ENCODE measurements at regions not wholly inside any gene's neighbourhood (a gene's known extent, or its start where the extent isn't known, plus 50 kb on each side); places are given as distances from the start of the nearest gene placed in this dataset.

- H3K9ac ChIP-seq (ENCODE audit: extremely low read depth, insufficient read length, low read length) = no peak overlapping the region
- no peak overlapping the region for H3K4ac ChIP-seq (ENCODE audit: low read depth, low read length)
- no peak overlapping the region for H2BK12ac ChIP-seq (ENCODE audit: insufficient read length, low read depth, low read length)
- H4K5ac ChIP-seq (ENCODE audit: insufficient read length, low read depth, low read length) = no peak overlapping the region
- no peaks in the 10 kb centered on the region for H3K23me2 ChIP-seq (ENCODE audit: insufficient read length, low read depth, low read length, poor library complexity, severe bottlenecking)
- H2BK20ac ChIP-seq (ENCODE audit: low read depth, low read length, poor library complexity, severe bottlenecking) = no peak overlapping the region
- no peak for TF ChIP-seq CTCF (conservative IDR thresholded peaks at IDR 0.05)
- Mint-ChIP-seq H3K27me3 (ENCODE audit: low read depth) (no peaks in the 10 kb centered on the region; the same call in 1 of the 2 replicates), H3K4me3 (no peak overlapping the region), H3K36me3 (ENCODE audit: insufficient read depth in 1 of 3, low read depth in 3 of 3) (no peaks in the 10 kb centered on the region), H3K9me3 (no peaks in the 10 kb centered on the region), H3K4me1 (no peaks in the 10 kb centered on the region), H3K27ac (no peak overlapping the region)
- no peak overlapping the region for H3K27ac ChIP-seq (ENCODE audit: insufficient read length, low read depth, low read length)
- no peaks in the 10 kb centered on the region for H3K79me1 ChIP-seq (ENCODE audit: insufficient read depth, low read depth, low read length, poor library complexity, severe bottlenecking)
- H3T11ph ChIP-seq (ENCODE audit: low read length) = no peak overlapping the region
- H3K56ac ChIP-seq (ENCODE audit: insufficient read length, low read depth, low read length) = no peak overlapping the region
- no peak overlapping the region for H2AFZ ChIP-seq (ENCODE audit: low read length)
- no peak overlapping the region for H4K91ac ChIP-seq (ENCODE audit: insufficient read length, low read depth, low read length)
- no peaks in the 10 kb centered on the region for H3K27me3 ChIP-seq (ENCODE audit: insufficient read depth, low read length)
- no peak overlapping the region for H3K4me2 ChIP-seq (ENCODE audit: insufficient read depth, insufficient read length, low read length)
- no peak overlapping the region for H3K14ac ChIP-seq (ENCODE audit: insufficient read depth, low read length)
- DNase-seq = no peak
- H2BK5ac ChIP-seq (ENCODE audit: insufficient read length, low read length) = no peak overlapping the region
- H2AK5ac ChIP-seq (ENCODE audit: insufficient read length, low read length) = no peak overlapping the region
- no peaks in the 10 kb centered on the region for H3K4me1 ChIP-seq (ENCODE audit: insufficient read depth, low read length)
- no peak overlapping the region for H3K23ac ChIP-seq (ENCODE audit: insufficient read length, low read depth, low read length)
- WGBS (ENCODE audit: extremely low coverage, insufficient read length, low lambda C conversion rate) = no CpG with 5 or more reads among the region's 3 CpGs
- H3K79me2 ChIP-seq (ENCODE audit: insufficient read depth, low read length) = no peaks in the 10 kb centered on the region
- no peak overlapping the region for H2BK120ac ChIP-seq (ENCODE audit: low read depth, low read length, poor library complexity, severe bottlenecking)
- no peak overlapping the region for H4K8ac ChIP-seq (replicated peaks; ENCODE audit: insufficient read length, low read depth, low read length)
- H3K9me3 ChIP-seq (ENCODE audit: control insufficient read depth, low read depth, low read length) = no peaks in the 10 kb centered on the region
- no peak overlapping the region for H3K18ac ChIP-seq (ENCODE audit: insufficient read length, low read depth, low read length)
- H4K20me1 ChIP-seq (ENCODE audit: control insufficient read depth, insufficient read depth, insufficient read length) = no peaks in the 10 kb centered on the region
- no peak overlapping the region for H2BK15ac ChIP-seq (ENCODE audit: low read depth, low read length)
These were observed 53.4 kb upstream of the DIO2 start for GRCh38 chr14:80264702-80265101.

Data from H9 (cell line).